GM21381 (cell line): ENCODE measurements at regions not wholly inside any gene's neighbourhood (a gene's known extent, or its start where the extent isn't known, plus 50 kb on each side); places are given as distances from the start of the nearest gene placed in this dataset.
A peak's percentile ranks its signal among the peaks of the same experiment; 100 is the strongest.
"Not testable (repeated sequence)": the region's sequence is repeated elsewhere in the genome, so short reads cannot be mapped to it uniquely, and the experiment has no call there.

Source experiments
- ATAC-seq: cut with Tn5 transposase; IDR thresholded peaks from one replicate; pipeline ENCODE4 v1.9.1; 2021; ENCODE audit warnings: mild to moderate bottlenecking, moderate library complexity; ENCODE audit not compliant: unreplicated experiment

DNA sequence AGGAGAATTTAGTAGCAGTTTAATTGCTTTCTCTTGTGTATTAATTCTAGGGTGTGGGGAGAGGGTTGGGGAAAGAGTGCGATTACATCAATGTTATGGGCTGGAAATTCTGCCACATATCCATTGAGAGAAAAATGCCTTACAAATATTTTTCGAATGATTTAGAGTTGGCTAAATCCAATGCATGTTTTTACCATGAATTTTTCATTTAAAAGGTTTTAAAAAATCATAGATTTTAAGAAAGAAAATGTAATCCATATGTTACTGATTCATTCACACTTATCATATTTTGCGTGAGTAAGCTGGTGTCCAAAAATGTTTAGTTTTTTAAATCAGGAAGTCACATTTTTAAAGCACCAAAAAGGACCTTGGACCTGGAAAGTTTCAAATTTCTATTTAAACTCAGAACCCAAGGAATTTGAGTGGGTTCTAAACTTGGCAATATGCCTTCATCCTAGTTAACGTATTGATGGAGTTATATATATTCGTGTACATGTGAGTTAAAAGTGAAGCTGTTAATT is 627.4 kb upstream of the CITED2 start:
- ATAC-seq = no peak

DNA sequence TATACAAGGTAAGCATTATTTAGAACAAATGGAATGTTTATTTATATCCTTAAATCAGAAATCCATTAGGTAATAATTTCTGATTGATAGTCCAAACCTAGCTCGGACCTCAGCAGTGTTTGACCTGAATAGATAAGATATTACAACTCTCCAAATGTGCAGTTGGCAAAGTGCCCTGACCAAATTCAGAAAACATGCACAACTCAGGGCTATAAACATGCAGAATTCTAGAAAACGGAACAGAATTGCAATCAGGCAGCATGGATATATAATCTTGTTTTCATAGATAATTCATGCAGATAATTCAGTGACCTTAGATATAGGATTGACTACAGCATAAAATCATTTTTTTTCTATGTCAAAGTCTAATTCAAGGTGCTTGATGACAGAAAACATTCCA is 626.6 kb upstream of the CITED2 start:
- ATAC-seq = no peak

DNA sequence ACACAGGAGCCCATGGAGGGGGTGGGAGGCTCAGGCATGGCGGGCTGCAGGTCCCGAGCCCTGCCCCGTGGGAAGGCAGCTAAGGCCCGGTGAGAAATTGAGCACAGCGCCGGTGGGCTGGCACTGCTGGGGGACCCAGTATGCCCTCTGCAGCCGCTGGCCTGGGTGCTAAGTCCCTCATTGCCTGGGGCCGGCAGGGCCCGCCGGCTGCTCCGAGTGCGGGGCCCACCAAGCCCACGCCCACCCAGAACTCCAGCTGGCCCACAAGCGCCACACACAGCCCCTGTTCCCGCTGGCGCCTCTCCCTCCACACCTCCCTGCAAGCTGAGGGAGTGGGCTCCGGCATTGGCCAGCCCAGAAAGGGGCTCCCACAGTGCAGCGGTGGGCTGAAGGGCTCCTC is 625.2 kb upstream of the CITED2 start:
- not testable (repeated sequence) for ATAC-seq

DNA sequence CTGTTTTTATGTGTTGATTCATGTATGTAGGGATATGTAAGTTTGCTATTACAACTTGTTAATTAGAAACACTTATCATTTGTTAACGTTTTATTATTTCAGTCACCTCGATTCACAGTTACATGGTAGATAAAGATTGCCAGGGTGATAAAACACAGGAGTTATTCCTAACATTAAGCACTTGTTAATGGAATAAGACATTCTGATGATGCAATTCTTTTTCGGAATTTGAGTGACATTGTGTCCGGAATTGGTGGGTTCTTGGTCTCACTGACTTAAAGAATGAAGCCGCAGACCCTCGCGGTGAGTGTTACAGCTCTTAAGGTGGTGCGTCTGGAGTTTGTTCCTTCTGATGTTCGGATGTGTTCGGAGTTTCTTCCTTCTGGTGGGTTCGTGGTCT is 624.0 kb upstream of the CITED2 start:
- ATAC-seq = not testable (repeated sequence)

DNA sequence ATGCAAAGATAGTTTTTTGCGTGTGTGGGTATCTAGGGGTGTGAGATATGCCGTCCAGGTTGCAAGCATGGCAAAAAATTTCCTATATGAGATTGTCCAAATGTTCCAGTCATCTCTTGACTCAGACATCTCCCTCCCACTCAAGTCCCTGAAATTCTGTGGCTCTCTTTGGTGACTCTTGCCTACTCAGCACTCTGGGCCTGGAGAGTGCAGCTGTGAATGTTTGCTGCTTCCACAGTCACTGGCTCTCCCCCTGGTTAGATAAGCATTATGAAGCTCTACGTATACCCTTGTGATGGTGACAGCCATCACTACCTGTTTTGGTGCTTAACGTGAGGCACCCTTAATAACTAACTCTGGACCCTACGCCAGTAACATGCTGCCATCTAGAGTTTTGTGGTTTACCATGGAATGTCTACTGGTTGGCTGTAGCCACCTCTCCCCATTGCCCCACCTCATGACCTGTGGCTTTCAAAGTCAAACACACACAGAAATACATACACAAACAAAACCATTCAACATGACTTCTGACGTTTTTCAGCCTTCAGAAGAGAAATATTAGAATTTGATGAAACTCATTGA is 621.9 kb upstream of the CITED2 start:
- ATAC-seq = peak; percentile 67

DNA sequence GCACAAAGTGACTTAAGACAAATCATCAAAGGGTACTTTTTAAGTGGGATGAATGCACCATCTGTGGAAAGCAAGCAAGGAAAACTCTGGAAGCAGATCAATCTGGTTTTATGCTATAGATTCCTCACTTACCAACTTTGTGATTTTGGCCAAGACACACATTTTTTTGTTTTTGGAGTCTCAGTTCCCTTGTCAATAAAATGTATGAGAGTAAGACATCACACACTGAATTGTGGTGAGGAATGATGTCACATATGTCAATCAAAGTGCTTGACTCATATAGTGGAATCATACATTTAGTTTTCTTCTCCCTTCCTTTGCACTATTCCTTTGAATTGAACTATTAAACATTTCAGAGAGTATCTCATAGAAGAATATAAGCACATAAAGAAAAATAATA is 620.5 kb upstream of the CITED2 start:
- no peak for ATAC-seq

DNA sequence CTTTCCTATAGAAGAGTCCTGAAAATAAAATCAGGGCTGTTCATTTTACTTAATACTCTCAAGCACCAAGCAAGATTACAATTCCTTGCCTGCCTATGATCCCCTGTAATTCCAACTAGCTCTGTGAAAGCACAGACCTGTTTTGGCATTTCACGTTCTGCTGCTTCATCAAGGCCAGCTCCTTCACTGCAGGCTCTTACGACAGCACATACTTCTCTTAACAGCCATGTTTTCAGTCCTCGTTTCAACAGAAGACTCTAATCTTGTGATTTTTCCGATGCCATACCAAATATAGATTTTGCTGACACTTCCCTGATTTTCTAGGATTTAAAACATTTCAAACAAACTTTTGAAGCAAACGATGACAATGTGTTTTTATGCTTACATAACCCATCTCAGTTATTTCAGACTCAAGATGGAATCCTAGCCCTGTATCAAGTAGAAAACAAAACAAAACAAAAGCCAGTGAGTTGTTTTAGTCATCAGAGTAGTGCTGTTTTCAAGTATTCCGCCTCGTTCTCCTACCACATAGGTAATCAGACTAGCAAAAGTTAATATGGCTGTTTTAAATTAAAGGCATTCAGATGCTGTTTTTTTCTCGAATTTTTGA is 616.5 kb upstream of the CITED2 start:
- no peak for ATAC-seq

DNA sequence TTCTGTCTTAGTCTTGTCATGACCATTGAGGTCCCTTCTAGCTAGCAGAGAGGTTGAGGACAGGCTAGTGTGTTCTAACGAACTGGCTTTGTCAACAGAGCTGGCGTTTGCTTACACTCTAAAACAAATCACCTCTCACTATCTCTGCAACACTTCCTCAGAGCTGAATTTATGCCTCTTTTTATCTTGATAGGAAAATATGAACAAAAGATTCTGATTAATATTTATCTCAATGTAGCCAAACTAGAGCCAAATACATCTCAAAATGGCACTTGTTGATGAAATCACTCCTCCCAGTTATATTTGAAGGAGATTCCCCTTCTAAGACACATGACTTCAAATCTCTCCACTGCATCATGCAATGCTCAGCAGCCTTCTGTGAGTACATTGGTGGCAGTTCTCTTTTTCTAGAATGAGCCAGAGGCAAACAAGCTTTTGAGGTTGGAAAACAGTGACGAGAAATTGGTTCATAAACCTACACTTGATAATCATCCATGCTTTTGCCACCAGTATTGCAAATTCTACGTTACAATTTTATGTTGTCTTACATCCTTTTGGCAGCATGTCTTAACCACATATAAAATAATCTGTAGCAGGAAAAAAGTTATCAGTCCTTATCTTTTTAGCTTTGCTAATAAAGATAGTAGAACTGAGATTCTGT is 615.7 kb upstream of the CITED2 start:
- no peak for ATAC-seq

DNA sequence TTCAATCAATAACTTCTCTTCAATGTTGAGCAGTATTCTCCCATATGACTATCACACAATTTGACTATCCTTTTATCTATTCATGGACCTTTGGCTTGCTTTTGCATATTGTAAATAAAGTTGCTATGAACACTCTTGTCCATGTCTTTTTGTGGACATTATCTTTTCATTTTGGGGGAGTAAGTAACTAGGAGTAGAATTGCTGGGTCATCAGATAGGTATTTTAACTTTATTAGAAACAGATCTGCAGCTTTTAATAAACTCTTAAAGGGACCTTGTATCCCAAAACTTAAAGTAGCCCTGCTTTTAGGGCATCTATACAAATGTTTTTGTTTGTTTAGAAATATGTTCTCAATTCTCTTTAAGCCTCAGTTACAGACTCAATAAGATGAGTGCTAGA is 614.2 kb upstream of the CITED2 start:
- ATAC-seq = no peak

DNA sequence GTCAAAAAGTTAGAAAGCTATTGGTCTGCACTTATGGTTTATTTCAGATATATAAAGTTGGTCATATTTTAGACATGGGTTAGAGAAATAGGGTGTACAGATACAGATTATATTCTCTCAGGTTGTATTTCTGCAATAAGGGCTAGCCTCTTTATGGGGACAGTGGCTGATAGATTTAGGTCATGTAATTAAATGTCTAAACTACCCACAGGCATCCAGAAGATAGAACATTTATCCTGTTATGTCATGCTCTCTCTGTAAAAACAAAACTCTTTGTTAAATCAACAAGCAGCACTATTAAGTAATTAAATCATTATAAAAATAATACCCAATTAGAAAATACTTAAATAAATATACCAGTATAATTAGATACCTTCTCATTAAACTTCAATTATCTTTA is 612.6 kb upstream of the CITED2 start:
- no peak for ATAC-seq

DNA sequence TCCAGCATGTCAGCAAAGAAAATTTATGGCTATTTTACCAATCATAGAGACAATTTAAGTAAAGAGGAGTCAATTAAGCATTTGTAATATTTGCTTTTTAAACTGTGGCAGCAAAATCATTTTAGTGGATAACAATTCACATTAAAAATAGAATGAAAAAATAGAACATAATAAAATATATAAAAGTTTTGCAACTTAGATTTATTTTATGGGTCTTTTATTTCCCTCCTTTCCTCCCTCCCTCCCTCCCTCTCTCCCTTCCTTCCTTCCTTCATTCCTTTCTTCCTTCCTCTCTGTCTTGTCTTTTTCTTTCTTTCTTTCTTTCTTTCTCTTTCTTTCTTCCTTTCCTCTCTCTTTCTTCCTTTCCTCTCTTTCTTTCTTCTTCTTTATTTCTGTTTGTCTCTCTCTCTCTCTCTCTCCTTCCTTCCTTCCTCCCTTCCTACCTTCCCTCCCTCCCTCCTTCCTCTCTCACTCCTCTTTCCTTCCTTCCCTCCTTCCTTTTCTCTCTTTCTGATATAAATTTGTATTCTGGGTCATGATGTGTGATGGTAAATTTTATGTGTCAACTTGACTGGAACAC is 610.9 kb upstream of the CITED2 start:
- no peak for ATAC-seq

DNA sequence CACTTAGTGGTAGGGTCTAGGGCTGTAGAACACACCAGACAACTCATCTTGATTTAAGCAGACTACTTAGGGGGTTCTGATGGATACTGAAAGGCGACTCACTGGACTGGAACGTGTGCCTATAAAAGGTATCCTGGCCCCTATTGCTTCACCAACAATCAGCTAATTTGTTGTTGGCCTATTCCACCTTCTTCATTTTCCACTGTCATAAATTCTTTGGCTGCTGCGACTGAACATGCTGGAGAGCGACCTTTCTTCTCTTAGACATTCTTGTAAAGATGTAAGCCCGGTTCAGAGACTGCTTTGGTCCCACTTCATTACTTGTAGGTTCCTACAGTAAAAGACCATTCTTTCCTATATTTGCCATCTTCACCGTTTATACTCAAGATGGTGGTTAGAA is 609.9 kb upstream of the CITED2 start:
- no peak for ATAC-seq

DNA sequence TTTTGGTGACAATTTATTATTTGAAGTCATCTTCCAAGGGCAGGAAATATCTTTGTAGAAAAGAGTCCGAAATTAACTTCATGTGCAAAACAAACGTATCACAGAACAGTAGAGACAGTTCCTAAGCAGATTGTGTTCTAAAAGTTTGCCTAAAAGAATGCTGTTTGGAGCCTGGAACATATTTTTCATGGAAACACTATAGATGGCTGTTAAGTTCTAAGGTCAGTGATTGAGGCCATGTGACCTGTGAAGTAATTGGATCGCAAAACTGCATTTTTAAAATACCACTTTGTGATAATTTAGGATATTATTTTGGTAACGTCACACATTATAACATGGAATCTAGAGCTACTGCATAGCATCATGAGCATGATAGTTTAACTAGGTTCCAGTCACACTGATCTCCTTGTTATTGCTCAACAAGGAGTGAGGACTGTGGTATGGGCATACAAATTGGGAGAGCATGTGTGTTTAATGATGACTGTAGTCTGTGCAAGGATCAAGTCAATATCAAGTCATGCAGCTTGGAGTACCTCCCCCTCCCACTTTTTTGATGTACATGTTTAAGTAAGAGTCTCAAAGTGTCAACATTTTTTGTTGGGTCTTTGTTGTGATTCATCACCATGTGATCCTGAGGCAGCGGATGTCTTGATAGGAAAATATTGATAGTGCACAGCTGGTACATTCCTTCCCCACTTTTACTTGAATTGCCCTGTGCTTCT is 609.3 kb upstream of the CITED2 start:
- ATAC-seq = no peak

DNA sequence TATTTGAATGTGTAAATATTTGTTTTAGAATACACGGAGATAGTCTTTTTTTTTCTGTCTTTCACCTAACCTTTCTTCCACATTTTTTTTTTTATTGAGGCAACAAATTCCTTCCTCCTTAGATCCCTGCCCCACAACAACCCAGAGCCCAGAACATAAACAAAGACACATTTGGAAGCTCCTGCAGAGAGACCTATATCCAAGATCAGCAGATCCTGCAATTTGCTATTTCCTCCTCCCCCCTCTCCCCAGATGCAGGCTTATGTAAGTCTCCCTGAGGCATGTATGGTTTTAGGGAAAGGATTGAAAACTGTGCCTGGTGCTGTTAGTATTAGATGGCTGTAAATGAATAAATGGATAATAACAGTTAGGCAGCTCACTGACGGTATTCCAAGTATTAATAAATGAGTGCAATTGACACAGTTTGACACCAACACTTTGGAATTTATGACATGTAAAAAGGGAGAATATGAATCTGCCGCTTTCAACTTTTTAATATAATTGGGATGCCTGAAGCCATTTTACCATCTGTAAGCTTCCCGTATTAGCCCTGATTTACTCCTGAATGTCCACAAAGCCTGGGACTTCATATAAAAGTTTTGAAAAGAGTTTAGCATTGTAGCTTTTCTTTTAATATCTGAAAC is 608.3 kb upstream of the CITED2 start:
- ATAC-seq = no peak

DNA sequence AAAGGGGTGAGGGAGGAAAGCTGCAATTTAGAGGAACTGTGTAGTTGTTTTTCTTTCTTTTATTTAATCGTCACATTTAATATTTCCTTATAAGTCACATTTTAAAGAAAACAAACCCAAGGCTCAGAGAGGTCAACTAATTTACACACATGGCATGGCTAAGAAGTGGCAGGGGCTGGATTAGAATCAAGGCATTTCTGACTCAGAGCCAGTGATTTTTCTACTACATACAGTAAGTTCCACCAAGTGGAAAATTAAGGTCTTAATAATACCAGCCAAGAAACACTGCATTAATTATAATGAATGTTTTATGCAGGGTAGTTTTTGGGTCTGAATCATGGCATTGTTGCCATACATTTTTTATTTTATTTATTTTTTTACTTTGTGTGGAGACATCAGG is 607.7 kb upstream of the CITED2 start:
- no peak for ATAC-seq

DNA sequence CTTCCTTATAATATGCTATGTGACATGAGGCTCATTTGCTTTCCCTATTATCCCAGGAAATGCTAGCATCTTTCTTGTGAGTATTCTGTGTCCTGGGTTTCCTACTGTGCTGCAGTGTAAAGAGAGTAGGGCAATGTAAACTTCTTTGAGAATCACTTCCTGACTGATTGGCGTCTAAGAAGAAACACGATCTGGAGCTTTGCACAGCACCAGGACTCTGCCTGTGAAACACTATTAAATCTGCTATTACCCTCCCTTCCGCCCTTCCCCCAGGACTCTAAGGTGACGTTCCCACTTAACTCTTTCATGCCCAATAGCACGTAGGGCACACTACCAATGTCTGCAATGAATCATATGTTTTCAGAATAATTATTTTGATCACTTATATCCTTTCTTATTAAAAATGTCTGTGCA is 607.3 kb upstream of the CITED2 start:
- no peak for ATAC-seq

DNA sequence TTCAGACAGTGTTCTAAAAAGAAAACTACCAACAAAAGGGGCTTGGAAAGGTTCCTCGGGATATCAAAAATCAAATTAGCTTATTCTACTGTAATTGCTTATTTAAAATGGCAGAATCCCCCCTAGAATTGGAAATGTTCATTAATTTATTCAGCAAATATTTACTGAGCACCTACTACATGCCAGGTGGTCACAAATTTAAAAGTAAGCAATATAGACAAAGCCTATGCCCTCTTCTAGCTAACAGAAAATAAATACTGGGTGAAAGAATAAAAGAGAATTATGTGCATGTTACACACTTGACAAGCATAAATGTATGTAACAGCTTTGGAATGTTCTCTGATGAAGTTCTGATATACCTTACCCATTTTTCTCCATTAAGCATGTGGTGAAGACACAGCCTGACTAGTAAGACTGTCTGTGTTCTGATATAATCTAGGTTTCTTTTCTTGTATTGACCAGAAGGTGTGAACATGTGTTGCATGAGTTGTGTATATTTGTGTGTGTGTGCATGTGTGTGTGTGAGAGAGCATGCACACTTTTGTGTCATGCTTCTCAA is 606.7 kb upstream of the CITED2 start:
- ATAC-seq = no peak

DNA sequence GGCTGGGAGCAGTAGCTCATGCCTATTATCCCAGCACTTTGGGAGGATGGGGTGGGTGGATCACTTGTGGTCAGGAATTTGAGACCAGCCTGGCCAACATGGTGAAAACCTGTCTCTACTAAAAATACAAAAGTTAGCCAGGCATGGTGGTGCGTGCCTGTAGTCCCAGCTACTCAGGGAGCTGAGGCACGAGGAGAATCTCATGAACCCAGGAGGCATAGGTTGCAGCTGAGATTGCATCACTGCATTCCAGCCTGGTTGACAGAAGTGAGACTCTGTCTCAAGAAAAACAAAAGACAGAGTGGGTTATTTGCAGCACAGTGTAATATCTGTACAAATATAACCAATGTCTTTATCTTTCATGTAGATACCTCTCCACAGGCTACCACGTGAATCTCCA is 606.2 kb upstream of the CITED2 start:
- not testable (repeated sequence) for ATAC-seq

DNA sequence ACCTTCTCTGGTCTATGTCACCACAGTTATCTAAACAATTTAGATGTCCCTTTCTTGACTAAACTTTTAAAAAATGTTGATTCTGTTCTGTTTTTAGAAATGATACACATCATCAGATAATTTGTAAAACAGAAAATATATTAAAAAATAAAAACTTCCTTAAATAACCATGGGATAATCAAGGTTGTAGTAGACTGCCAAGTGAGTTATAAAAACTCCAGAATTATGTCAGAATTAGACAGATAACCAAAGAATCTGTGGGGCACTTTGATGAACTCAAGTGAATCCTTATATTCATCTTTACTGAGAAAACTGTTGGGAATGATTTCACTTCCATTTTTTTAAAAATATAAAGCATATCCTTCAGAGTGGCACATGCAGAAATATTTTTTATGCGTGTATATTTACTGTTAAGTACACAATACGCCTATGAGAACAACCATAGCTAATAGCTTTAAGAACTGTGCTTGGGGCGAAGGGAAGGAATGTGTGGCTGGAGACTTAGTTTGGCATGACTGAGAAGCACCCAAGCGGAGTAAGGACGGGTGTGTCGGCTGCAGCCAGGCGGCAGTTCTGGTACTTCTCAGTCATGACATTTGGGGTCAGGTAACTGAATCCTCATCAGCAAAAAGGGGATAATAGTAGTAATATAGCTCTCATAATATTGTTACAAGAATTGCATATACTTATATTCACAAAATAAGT is 604.7 kb upstream of the CITED2 start:
- ATAC-seq = no peak

DNA sequence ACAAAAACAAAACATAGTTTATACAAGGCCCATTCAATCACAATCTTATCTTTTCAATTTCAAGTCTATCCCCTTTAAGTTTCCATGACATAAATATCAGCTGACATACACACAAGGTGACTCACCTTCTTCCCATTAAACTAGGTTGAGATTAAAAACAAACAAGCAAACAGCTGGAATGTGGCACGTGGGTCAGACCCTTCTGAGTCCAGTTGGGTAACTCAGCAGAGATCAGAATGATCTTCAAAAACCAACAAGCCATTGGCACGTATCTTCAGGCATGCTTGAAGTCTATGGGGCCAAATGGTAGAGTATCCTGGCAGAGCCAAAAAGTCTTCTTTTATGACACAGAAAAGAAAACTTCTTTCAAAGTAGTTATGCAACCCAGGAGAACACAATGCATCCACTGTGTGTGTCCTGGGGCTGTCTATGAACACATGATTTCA is 603.5 kb upstream of the CITED2 start:
- no peak for ATAC-seq
